Adrenal gland (tissue), 9 donors: ENCODE measurements at regions not wholly inside any gene's neighbourhood (a gene's known extent, or its start where the extent isn't known, plus 50 kb on each side); places are given as distances from the start of the nearest gene placed in this dataset.

ENCODE experiments used
- DNase-seq, 7 donors: peaks; one replicate each; pipeline ENCODE4 v3.0.0-alpha.2; 2019 to 2020
- H3K27ac ChIP-seq, 5 donors: fragments of 200-600 bp; sonication (generic) in 4 of 5; 1 replicate in 3 of 5; 2 replicates in 2 of 5; pipeline versions ENCODE4 v1.5.1 to v1.8.0; 2016 to 2020; ENCODE audit warnings: mild to moderate bottlenecking in 1 of 5
- H3K27me3 ChIP-seq: fragments of 200-600 bp; 2 replicates; pipeline ENCODE4 v1.8.0; 2021
- H3K36me3 ChIP-seq, 2 donors: fragments of 200-600 bp; replicated peaks in 1 of 2; 1 replicate in 1 of 2; 2 replicates in 1 of 2; pipeline versions ENCODE4 v1.5.1 to v1.8.0; 2018 to 2022
- H3K4me1 ChIP-seq, 2 donors: fragments of 200-600 bp; replicated peaks in 1 of 2; 1 replicate in 1 of 2; 2 replicates in 1 of 2; pipeline versions ENCODE4 v1.5.1 to v1.8.0; 2018 to 2021
- H3K4me3 ChIP-seq, 4 donors: fragments of 200-600 bp; sonication (generic) in 3 of 4; one replicate each; pipeline ENCODE4 v1.5.1; 2016 to 2018
- H3K9me3 ChIP-seq, 3 donors: fragments of 200-600 bp; sonication (generic) in 1 of 3; replicated peaks in 1 of 3; 1 replicate in 2 of 3; 2 replicates in 1 of 3; pipeline versions ENCODE4 v1.5.1 to v1.8.0; 2016 to 2021
- CTCF ChIP-seq, 6 experiments: fragments of 450-650 bp in 4 of 6; fragments of 200-600 bp in 2 of 6; sonication (generic) in 1 of 6; IDR thresholded peaks; 1 replicate in 5 of 6; 2 replicates in 1 of 6; pipeline versions ENCODE4 v1.5.1 to v1.8.0; 2016 to 2021; ENCODE audit warnings: antibody characterized with exemption in 6 of 6, mild to moderate bottlenecking in 2 of 6, moderate library complexity in 1 of 6
- POLR2A ChIP-seq, 2 donors: fragments of 450-650 bp; IDR thresholded peaks; one replicate each; pipeline ENCODE4 v1.6.1; 2017; ENCODE audit warnings: antibody characterized with exemption in 2 of 2, mild to moderate bottlenecking in 2 of 2, moderate library complexity in 1 of 2
- WGBS, 4 donors: extraction: QIAGEN DNeasy Blood & Tissue Kit in 2 of 4; methylation state at CpG; one replicate each; pipeline versions ENCODE4 v1.1.5 to v1.1.7; 2013 to 2017; 5-methylcytosine and 5-hydroxymethylcytosine counted together
- intact Hi-C, 2 donors: fragments of 100-400 bp; cut with DNase I; formaldehyde crosslinking; loops; one replicate each; pipeline versions ENCODE4 v1.14.1 to v1.15.0; 2022 to 2023
- donor health status: healthy with polysubstance abuse.
- donor health status: Bipolar disorder and iron deficiency.
- donor health status: DM: yes; HTN: yes; CAD: no.
- donor health status: DM: no; HTN: no; CAD: no.
- donor health status: DM: no; HTN: no; CAD: no.

- no peak for DNase-seq
- intact Hi-C loops = no loop called here
- Histone ChIP-seq H3K9me3 (peaks cover 0 to 14% (median 0%) of the 10 kb centered on the region in 3 donors), H3K36me3 (no peaks in the 10 kb centered on the region), H3K27ac (no peak overlapping the region), H3K4me3 (no peak overlapping the region), H3K27me3 (no peaks in the 10 kb centered on the region), H3K4me1 (no peaks in the 10 kb centered on the region)
- no peak for TF ChIP-seq POLR2A (IDR thresholded peaks at IDR 0.05)
Measured at GRCh38 chr21:14797543-14797942, 251.4 kb upstream of the SAMSN1 start.

- intact Hi-C loops = no loop called here
- no peak for DNase-seq
- Histone ChIP-seq H3K27ac (no peak overlapping the region), H3K36me3 (no peaks in the 10 kb centered on the region), H3K4me3 (no peak overlapping the region), H3K4me1 (no peaks in the 10 kb centered on the region), H3K9me3 (no peaks in the 10 kb centered on the region), H3K27me3 (no peaks in the 10 kb centered on the region)
- no peak for TF ChIP-seq POLR2A (IDR thresholded peaks at IDR 0.05)
- no peak for TF ChIP-seq CTCF (IDR thresholded peaks at IDR 0.05)
Measured at GRCh38 chr21:14787312-14787711, 241.2 kb upstream of the SAMSN1 start.

- Histone ChIP-seq H3K27me3 (no peaks in the 10 kb centered on the region), H3K9me3 (no peaks in the 10 kb centered on the region), H3K4me1 (no peaks in the 10 kb centered on the region), H3K27ac (no peak overlapping the region), H3K4me3 (no peak overlapping the region), H3K36me3 (no peaks in the 10 kb centered on the region)
- no peak for TF ChIP-seq POLR2A (IDR thresholded peaks at IDR 0.05)
- DNase-seq = no peak
- 93 to 99% (median 98%) methylated on average over 2 of the region's 2 CpGs for WGBS, 4 donors
- intact Hi-C loops = no loop called here
Measured at GRCh38 chr21:14785679-14786078, 239.6 kb upstream of the SAMSN1 start.

- no peak overlapping the region for H3K4me3 ChIP-seq
- no peak for TF ChIP-seq POLR2A (IDR thresholded peaks at IDR 0.05)
- TF ChIP-seq CTCF (IDR thresholded peaks at IDR 0.05) = peak in 4 of 6 experiments; percentile 12 to 47 (median 32)
- no peaks in the 10 kb centered on the region for H3K4me1 ChIP-seq
- no peaks in the 10 kb centered on the region for H3K9me3 ChIP-seq
- intact Hi-C loops = no loop called here
- H3K27ac ChIP-seq = no peak overlapping the region
- H3K36me3 ChIP-seq = no peaks in the 10 kb centered on the region
- WGBS, 4 donors = 35 to 43% (median 39%) methylated on average over 5 of the region's 5 CpGs
- H3K27me3 ChIP-seq = no peaks in the 10 kb centered on the region
- peak; percentile 12 to 61 (median 22) for DNase-seq
Measured at GRCh38 chr21:14773777-14774345, 227.7 kb upstream of the SAMSN1 start.

- intact Hi-C loops = no loop called here
- WGBS, 4 donors = 63 to 71% (median 66%) methylated on average over 2 of the region's 2 CpGs
- Histone ChIP-seq H3K4me3 (no peak overlapping the region), H3K27me3 (no peaks in the 10 kb centered on the region), H3K27ac (no peak overlapping the region), H3K36me3 (no peaks in the 10 kb centered on the region), H3K4me1 (no peaks in the 10 kb centered on the region), H3K9me3 (no peaks in the 10 kb centered on the region)
- DNase-seq = no peak
- TF ChIP-seq POLR2A (IDR thresholded peaks at IDR 0.05) = no peak
- TF ChIP-seq CTCF (IDR thresholded peaks at IDR 0.05) = no peak
Measured at GRCh38 chr21:14771593-14771992, 225.5 kb upstream of the SAMSN1 start.
